ENCODE measurements at regions not wholly inside any gene's neighbourhood (a gene's known extent, or its start where the extent isn't known, plus 50 kb on each side); places are given as distances from the start of the nearest gene placed in this dataset.
"Not testable (repeated sequence)": the region's sequence is repeated elsewhere in the genome, so short reads cannot be mapped to it uniquely, and the experiment has no call there.

DNA sequence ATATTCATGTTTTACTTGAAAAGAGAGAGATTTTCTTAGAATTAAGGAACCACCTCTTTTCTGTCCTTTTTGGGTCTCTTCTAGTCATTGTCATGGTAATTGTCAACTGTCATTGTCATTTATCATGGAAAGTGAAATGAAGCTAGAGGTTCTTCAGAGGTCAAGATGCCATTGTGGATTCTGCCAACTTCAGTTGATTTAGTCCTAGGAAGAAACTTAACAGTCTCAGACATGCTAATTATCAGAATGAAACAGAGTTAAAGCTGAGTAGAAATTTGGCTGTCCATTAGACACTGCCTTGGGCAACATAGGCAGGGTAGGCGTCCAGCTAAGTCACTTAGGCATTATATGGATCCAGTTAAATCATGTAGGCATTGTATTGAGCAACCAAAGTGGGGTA lies 796.1 kb upstream of the ADGRL3 start:
- no peaks in the 10 kb centered on the region for H3K27me3 ChIP-seq (ENCODE audit: insufficient read depth, low read length)
- no peak overlapping the region for H3K4me3 ChIP-seq (ENCODE audit: insufficient read depth, low read length)
- TF ChIP-seq, protein P1, sequence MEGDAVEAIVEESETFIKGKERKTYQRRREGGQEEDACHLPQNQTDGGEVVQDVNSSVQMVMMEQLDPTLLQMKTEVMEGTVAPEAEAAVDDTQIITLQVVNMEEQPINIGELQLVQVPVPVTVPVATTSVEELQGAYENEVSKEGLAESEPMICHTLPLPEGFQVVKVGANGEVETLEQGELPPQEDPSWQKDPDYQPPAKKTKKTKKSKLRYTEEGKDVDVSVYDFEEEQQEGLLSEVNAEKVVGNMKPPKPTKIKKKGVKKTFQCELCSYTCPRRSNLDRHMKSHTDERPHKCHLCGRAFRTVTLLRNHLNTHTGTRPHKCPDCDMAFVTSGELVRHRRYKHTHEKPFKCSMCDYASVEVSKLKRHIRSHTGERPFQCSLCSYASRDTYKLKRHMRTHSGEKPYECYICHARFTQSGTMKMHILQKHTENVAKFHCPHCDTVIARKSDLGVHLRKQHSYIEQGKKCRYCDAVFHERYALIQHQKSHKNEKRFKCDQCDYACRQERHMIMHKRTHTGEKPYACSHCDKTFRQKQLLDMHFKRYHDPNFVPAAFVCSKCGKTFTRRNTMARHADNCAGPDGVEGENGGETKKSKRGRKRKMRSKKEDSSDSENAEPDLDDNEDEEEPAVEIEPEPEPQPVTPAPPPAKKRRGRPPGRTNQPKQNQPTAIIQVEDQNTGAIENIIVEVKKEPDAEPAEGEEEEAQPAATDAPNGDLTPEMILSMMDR (IDR thresholded peaks at IDR 0.05; ENCODE audit: extremely low read depth, low read depth, low read length), result no peak
- H3K4me1 ChIP-seq (ENCODE audit: insufficient read depth, low read length), result no peaks in the 10 kb centered on the region
- H3K27ac ChIP-seq (ENCODE audit: low read depth, low read length), result no peak overlapping the region
- no peaks in the 10 kb centered on the region for H3K36me3 ChIP-seq (ENCODE audit: insufficient read depth, low read length)
- H3K79me2 ChIP-seq (ENCODE audit: insufficient read depth, low read length), result no peaks in the 10 kb centered on the region
- no peak overlapping the region for H3K4me2 ChIP-seq (ENCODE audit: insufficient read depth, low read length)
- no peak for DNase-seq (ENCODE audit: insufficient read length, low spot score, missing footprints)
- no peak overlapping the region for H2AFZ ChIP-seq (ENCODE audit: low read length)
- H3K9me3 ChIP-seq (ENCODE audit: low read depth, low read length), result no peaks in the 10 kb centered on the region
- no peaks in the 10 kb centered on the region for H4K20me1 ChIP-seq (ENCODE audit: insufficient read depth, low read length)

DNA sequence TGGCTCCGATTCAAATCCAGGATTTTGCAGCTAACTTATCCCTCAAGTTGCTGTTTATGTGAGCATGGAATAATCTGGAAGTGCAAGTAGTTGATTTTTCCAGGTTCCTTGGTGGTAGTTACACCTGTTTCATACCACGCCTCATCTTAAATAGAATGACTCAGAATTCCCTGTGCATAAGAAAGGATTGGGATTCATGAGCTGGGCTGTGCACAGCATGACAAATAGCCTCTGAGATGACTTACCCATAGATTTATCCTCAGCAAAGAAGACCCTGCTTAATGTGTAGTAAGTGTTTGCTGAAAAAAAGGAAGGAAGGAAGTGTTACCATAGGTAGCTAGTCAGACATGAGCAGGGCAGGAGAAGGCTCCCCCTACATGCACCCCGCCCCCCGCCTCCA lies 777.7 kb upstream of the ADGRL3 start:
- no peaks in the 10 kb centered on the region for H3K4me1 ChIP-seq (ENCODE audit: insufficient read depth, low read length)
- TF ChIP-seq, protein P1 (IDR thresholded peaks at IDR 0.05; ENCODE audit: extremely low read depth, low read depth, low read length), result no peak
- H4K20me1 ChIP-seq (ENCODE audit: insufficient read depth, low read length), result no peaks in the 10 kb centered on the region
- H3K4me3 ChIP-seq (ENCODE audit: insufficient read depth, low read length), result no peak overlapping the region
- H3K79me2 ChIP-seq (ENCODE audit: insufficient read depth, low read length), result no peaks in the 10 kb centered on the region
- DNase-seq (ENCODE audit: insufficient read length, low spot score, missing footprints), result no peak
- H3K36me3 ChIP-seq (ENCODE audit: insufficient read depth, low read length), result no peaks in the 10 kb centered on the region
- H3K9me3 ChIP-seq (ENCODE audit: low read depth, low read length), result peaks cover 2% of the 10 kb centered on the region
- no peak overlapping the region for H2AFZ ChIP-seq (ENCODE audit: low read length)
- no peak overlapping the region for H3K27ac ChIP-seq (ENCODE audit: low read depth, low read length)
- H3K4me2 ChIP-seq (ENCODE audit: insufficient read depth, low read length), result no peak overlapping the region
- no peaks in the 10 kb centered on the region for H3K27me3 ChIP-seq (ENCODE audit: insufficient read depth, low read length)

DNA sequence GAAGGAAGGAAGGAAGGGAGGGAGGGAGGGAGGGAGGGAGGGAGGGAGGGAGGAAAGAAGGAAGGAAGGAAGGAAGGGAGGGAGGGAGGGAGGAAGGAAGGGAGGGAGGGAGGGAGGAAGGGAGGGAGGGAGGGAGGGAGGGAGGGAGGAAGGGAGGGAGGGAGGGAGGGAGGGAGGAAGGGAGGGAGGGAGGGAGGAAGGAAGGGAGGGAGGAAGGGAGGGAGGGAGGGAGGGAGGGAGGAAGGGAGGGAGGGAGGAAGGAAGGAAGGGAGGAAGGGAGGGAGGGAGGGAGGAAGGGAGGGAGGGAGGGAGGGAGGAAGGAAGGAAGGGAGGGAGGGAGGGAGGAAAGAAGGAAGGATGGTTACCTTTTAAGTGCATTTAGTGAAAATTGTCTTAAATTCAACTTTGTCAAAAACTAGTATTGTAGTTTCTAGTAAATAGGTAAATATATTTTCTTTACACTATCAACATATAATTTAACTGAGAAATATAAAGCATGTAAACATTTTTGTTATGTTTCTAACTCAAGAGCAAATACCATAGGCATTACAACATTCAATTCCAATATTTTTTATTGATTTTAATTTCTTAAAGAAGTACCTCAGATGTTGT lies 776.4 kb upstream of the ADGRL3 start:
- not testable (repeated sequence) for H3K36me3 ChIP-seq (ENCODE audit: insufficient read depth, low read length); DNase-seq (ENCODE audit: insufficient read length, low spot score, missing footprints); H3K27me3 ChIP-seq (ENCODE audit: insufficient read depth, low read length); H3K27ac ChIP-seq (ENCODE audit: low read depth, low read length); H3K4me1 ChIP-seq (ENCODE audit: insufficient read depth, low read length); H3K79me2 ChIP-seq (ENCODE audit: insufficient read depth, low read length); H2AFZ ChIP-seq (ENCODE audit: low read length); H3K9me3 ChIP-seq (ENCODE audit: low read depth, low read length); H3K4me2 ChIP-seq (ENCODE audit: insufficient read depth, low read length); H3K4me3 ChIP-seq (ENCODE audit: insufficient read depth, low read length); H4K20me1 ChIP-seq (ENCODE audit: insufficient read depth, low read length)

DNA sequence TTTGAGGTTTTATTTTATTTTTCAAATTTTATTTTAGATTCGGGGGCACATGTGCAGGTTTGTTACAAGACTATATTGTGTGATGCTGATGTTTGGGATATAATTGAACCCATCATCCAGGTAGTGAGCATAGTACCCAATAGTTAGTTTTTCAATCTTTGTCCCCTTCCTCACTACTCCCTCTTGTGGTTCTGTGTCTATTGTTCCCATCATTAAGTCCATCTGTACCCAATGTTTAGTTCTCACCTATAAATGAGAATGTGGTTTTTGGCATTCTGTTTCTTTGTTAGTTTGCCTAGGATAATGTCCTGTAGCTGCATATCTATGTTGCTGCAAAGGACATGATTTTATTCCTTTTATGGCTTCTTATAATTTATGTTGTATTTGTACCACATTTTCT lies 767.2 kb upstream of the ADGRL3 start:
- H4K20me1 ChIP-seq (ENCODE audit: insufficient read depth, low read length), result no peaks in the 10 kb centered on the region
- H3K4me2 ChIP-seq (ENCODE audit: insufficient read depth, low read length), result no peak overlapping the region
- H3K79me2 ChIP-seq (ENCODE audit: insufficient read depth, low read length), result no peaks in the 10 kb centered on the region
- no peak for DNase-seq (ENCODE audit: insufficient read length, low spot score, missing footprints)
- no peak overlapping the region for H2AFZ ChIP-seq (ENCODE audit: low read length)
- no peaks in the 10 kb centered on the region for H3K36me3 ChIP-seq (ENCODE audit: insufficient read depth, low read length)
- H3K4me3 ChIP-seq (ENCODE audit: insufficient read depth, low read length), result no peak overlapping the region
- H3K4me1 ChIP-seq (ENCODE audit: insufficient read depth, low read length), result no peaks in the 10 kb centered on the region
- no peaks in the 10 kb centered on the region for H3K27me3 ChIP-seq (ENCODE audit: insufficient read depth, low read length)
- TF ChIP-seq, protein P1 (IDR thresholded peaks at IDR 0.05; ENCODE audit: extremely low read depth, low read depth, low read length), result no peak
- H3K9me3 ChIP-seq (ENCODE audit: low read depth, low read length), result no peaks in the 10 kb centered on the region
- H3K27ac ChIP-seq (ENCODE audit: low read depth, low read length), result no peak overlapping the region

All from osteoblast (primary cell).